ENCODE measurements at regions not wholly inside any gene's neighbourhood (a gene's known extent, or its start where the extent isn't known, plus 50 kb on each side); places are given as distances from the start of the nearest gene placed in this dataset.
A peak's percentile ranks its signal among the peaks of the same experiment; 100 is the strongest.
"Not testable (repeated sequence)": the region's sequence is repeated elsewhere in the genome, so short reads cannot be mapped to it uniquely, and the experiment has no call there.

GRCh38 chr9:115888131-115888530 is 265.5 kb upstream of the PAPPA start:
- no peaks in the 10 kb centered on the region for H3K36me3 Mint-ChIP-seq (ENCODE audit: low read depth)
- WGBS, 2 experiments (ENCODE audit: insufficient coverage in 1 of 2, insufficient read length in 1 of 2), result 96 to 98% methylated on average over 5 of the region's 5 CpGs
- no peak for TF ChIP-seq CTCF (conservative IDR thresholded peaks at IDR 0.05)
- H3K9me3 Mint-ChIP-seq, result peaks cover 2% of the 10 kb centered on the region
- no peak for DNase-seq
- no peak overlapping the region for H3K4me3 Mint-ChIP-seq
- no peak overlapping the region for H3K27ac Mint-ChIP-seq
- H3K27me3 Mint-ChIP-seq (ENCODE audit: insufficient read depth), result no peaks in the 10 kb centered on the region
- H3K4me3 ChIP-seq (ENCODE audit: low read length), result no peak overlapping the region
- H3K4me1 Mint-ChIP-seq, result peaks cover 13% of the 10 kb centered on the region
- no peak overlapping the region for H3K9ac ChIP-seq (ENCODE audit: extremely low read depth, low read length, poor library complexity, severe bottlenecking)
- no peaks in the 10 kb centered on the region for H3K36me3 ChIP-seq (ENCODE audit: control insufficient read depth, insufficient read depth, low read length)
- no peak overlapping the region for H3K27ac ChIP-seq (ENCODE audit: low read depth, low read length)
- no peaks in the 10 kb centered on the region for H3K27me3 ChIP-seq (ENCODE audit: control insufficient read depth, insufficient read depth, low read length, poor library complexity, severe bottlenecking)
- no peaks in the 10 kb centered on the region for H3K9me3 ChIP-seq (ENCODE audit: control insufficient read depth, low read length)
- no peaks in the 10 kb centered on the region for H3K4me1 ChIP-seq (ENCODE audit: control insufficient read depth, insufficient read depth, low read length)

GRCh38 chr9:115891929-115892328 is 261.7 kb upstream of the PAPPA start:
- no peak overlapping the region for H3K9ac ChIP-seq (ENCODE audit: extremely low read depth, low read length, poor library complexity, severe bottlenecking)
- no peaks in the 10 kb centered on the region for H3K4me1 ChIP-seq (ENCODE audit: control insufficient read depth, insufficient read depth, low read length)
- peaks cover 2% of the 10 kb centered on the region for H3K9me3 Mint-ChIP-seq
- no peak for TF ChIP-seq CTCF (conservative IDR thresholded peaks at IDR 0.05)
- no peaks in the 10 kb centered on the region for H3K27me3 Mint-ChIP-seq (ENCODE audit: insufficient read depth)
- H3K4me3 Mint-ChIP-seq, result no peak overlapping the region
- H3K27me3 ChIP-seq (ENCODE audit: control insufficient read depth, insufficient read depth, low read length, poor library complexity, severe bottlenecking), result no peaks in the 10 kb centered on the region
- peaks cover 4% of the 10 kb centered on the region for H3K4me1 Mint-ChIP-seq
- no peak overlapping the region for H3K27ac Mint-ChIP-seq
- H3K36me3 ChIP-seq (ENCODE audit: control insufficient read depth, insufficient read depth, low read length), result no peaks in the 10 kb centered on the region
- H3K36me3 Mint-ChIP-seq (ENCODE audit: low read depth), result no peaks in the 10 kb centered on the region
- no peaks in the 10 kb centered on the region for H3K9me3 ChIP-seq (ENCODE audit: control insufficient read depth, low read length)
- no peak for DNase-seq
- 64% methylated on average over 2 of the region's 2 CpGs; no CpG with 5 or more reads in 1 of the 2 experiments for WGBS, 2 experiments (ENCODE audit: insufficient coverage in 1 of 2, insufficient read length in 1 of 2)
- no peak overlapping the region for H3K4me3 ChIP-seq (ENCODE audit: low read length)
- no peak overlapping the region for H3K27ac ChIP-seq (ENCODE audit: low read depth, low read length)

GRCh38 chr9:115898478-115898877 is 255.1 kb upstream of the PAPPA start:
- H3K27ac Mint-ChIP-seq; H3K4me1 Mint-ChIP-seq; H3K4me3 ChIP-seq (ENCODE audit: low read length): not testable (repeated sequence)

More at GRCh38 chr9:115898478-115898877, 255.1 kb upstream of the PAPPA start:
- not testable (repeated sequence) for H3K27me3 Mint-ChIP-seq (ENCODE audit: insufficient read depth); H3K36me3 Mint-ChIP-seq (ENCODE audit: low read depth); H3K4me3 Mint-ChIP-seq; DNase-seq; H3K36me3 ChIP-seq (ENCODE audit: control insufficient read depth, insufficient read depth, low read length); H3K27me3 ChIP-seq (ENCODE audit: control insufficient read depth, insufficient read depth, low read length, poor library complexity, severe bottlenecking); H3K9me3 Mint-ChIP-seq; H3K4me1 ChIP-seq (ENCODE audit: control insufficient read depth, insufficient read depth, low read length); H3K27ac ChIP-seq (ENCODE audit: low read depth, low read length); H3K9ac ChIP-seq (ENCODE audit: extremely low read depth, low read length, poor library complexity, severe bottlenecking); H3K9me3 ChIP-seq (ENCODE audit: control insufficient read depth, low read length)
- WGBS, 2 experiments (ENCODE audit: insufficient coverage in 1 of 2, insufficient read length in 1 of 2), result 64% methylated on average over 2 of the region's 2 CpGs; no CpG with 5 or more reads in 1 of the 2 experiments
- peak; percentile 15 for TF ChIP-seq CTCF (conservative IDR thresholded peaks at IDR 0.05)

All from endodermal cell (in vitro differentiated cells).